ENCODE measurements at regions not wholly inside any gene's neighbourhood (a gene's known extent, or its start where the extent isn't known, plus 50 kb on each side); places are given as distances from the start of the nearest gene placed in this dataset.
A peak's percentile ranks its signal among the peaks of the same experiment; 100 is the strongest.

DNA sequence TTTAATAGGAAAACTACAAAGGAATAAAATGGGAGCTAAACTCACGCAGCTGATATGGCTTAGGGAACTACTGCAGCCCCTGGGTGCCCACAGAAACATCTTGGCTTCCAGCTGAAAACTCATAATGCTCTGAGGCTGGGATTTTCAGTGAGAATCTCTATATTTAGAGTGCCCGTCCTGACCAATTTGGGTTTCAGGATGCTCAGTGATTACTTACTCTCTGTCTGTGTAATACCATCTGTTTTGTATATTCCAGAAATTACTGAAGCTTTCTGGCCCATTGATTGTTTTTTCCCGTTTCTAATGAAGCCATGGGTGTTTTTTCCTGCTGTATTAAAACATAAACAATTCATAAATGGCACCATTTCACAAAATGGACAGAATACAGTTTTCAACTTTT, 50.6 kb upstream of the ZNF385D start:
- no peak for DNase-seq

DNA sequence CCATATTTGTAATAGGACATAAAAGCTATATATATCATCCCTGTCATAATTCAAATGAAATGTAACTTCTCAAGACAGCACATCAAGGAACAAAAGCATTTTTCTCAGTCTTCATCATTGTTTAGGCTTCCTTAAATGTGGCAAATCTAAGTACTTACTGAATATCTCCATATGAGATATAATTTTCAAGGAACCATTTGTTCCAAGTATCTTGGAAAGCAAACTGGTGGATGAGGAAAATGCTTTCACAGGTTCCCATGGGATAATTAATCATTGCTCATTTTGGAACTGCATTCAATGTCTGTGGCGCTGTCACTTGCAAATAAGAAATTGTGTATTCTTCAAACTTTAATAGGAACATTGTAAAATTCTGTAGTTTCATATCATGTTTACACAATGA, 52.6 kb upstream of the ZNF385D start:
- no peak for DNase-seq

GRCh38 chr3:21804330-21804729, 53.3 kb upstream of the ZNF385D start:
- DNase-seq = no peak

DNA sequence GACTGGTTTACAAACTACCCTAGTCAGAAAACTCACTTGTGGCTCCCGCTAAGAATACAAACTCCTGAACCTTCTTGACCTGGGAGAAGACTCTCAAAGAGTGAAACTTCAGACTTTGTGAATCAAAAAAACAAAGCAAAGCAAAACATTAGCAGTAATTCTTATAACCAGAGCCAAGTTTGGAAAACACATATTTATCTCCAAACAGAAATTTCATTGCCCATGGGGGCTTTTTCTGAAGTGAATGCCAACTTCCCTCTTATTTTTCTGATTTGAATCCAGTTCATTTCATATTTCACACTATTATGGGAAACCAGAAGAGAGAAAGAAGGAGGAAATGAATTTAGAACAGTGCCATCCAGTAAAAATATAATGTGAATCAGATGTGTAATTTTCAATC, 55.7 kb upstream of the ZNF385D start:
- no peak for DNase-seq

- no peak for DNase-seq
Observed at GRCh38 chr3:21825684-21826083, 74.7 kb upstream of the ZNF385D start.

DNA sequence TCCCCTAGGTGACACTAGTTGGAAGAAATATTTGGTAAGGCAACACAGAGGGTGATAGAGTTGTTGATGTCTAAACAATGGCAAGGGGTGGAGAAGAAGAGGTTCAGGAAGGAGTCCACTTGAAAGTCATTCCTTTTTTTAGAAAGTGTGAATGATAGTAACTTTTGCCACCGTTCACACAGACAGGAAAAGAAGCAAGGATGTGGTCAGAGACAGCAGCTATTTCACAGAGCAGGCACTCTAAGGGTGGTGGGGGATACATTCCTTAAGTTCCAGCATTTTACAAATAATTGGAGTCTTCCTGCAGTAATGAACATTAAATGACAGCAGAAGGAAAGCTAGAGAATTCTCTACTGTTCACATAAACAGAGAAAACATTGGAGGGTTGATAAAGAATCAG, 75.4 kb upstream of the ZNF385D start:
- DNase-seq = no peak

DNA sequence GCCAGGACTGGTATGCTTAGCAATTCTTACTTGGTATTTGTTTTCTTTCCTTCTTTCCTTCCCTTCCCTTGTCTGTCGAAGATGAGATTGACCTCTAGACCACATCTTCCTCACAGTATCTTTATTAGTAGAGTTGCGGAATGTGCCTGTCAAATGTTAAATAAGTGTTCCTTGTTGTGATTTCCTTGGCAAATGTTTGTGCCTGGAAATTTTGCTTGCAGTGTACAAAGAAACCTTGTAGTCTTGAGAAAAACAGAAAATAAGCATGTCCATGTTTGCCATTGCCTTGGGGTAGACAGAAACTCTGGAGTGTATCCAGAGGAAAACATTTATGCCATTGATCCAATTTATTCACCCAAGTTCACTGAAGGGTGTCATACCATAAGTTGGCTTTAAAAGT, 79.5 kb upstream of the ZNF385D start:
- no peak for DNase-seq

GRCh38 chr3:21835264-21835663, 84.3 kb upstream of the ZNF385D start:
- DNase-seq = no peak

DNA sequence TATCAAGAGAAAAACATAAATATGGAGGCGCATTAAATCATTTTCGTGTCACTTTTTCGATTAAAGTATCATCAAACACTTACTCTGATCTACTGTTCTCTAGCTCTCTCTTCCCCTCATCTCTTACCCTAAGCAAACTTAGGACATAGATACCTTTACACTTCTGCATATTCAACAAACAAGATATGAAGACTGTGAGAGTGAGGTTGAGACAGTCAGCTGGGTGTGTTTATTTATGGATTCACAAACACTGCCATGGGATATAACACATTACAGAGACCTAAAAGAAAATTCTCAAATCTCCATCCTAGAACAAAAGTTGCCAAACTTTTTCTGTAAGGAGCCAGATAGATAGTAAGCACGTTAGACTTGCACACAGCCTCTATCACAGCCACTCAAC, 85.2 kb upstream of the ZNF385D start:
- no peak for DNase-seq

GRCh38 chr3:21839176-21839575, 88.2 kb upstream of the ZNF385D start:
- no peak for DNase-seq

- peak; percentile 33 for DNase-seq
Observed at GRCh38 chr3:21839592-21839991, 88.6 kb upstream of the ZNF385D start.

GRCh38 chr3:21847005-21847404, 96.0 kb upstream of the ZNF385D start:
- DNase-seq = no peak

- peak; percentile 11 for DNase-seq
Observed at GRCh38 chr3:21859124-21860081, 108.4 kb upstream of the ZNF385D start.

- DNase-seq = no peak
Observed at GRCh38 chr3:21860082-21860475, 109.1 kb upstream of the ZNF385D start.

GRCh38 chr3:21860657-21861056, 109.6 kb upstream of the ZNF385D start:
- DNase-seq = no peak

GRCh38 chr3:21876782-21877181, 125.8 kb upstream of the ZNF385D start:
- DNase-seq = no peak

DNA sequence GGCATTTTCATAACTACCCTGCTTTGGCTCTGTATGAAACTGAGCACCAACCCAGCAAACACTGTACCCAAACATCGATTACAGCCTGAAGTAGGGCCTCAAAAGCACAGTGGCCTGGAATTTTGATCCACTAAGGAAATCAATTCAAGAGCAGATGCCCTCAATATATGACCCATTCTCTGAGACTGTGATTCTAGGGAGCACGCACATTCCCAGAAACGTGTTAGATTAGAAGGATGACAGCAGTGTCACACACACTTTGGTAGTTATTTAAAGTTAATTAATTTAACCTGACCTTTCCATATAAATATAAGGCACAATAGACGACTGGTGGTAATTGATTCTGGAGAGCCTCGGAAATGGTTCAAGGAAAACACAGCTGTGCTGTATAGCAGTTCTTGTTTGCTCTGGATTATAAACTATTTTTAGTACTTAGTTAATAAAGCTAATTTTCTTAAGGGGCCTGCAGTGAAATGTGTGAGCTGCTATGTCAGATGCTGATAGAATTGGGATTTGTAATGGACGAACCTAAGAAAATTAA, 126.3 kb upstream of the ZNF385D start:
- DNase-seq = no peak

DNA sequence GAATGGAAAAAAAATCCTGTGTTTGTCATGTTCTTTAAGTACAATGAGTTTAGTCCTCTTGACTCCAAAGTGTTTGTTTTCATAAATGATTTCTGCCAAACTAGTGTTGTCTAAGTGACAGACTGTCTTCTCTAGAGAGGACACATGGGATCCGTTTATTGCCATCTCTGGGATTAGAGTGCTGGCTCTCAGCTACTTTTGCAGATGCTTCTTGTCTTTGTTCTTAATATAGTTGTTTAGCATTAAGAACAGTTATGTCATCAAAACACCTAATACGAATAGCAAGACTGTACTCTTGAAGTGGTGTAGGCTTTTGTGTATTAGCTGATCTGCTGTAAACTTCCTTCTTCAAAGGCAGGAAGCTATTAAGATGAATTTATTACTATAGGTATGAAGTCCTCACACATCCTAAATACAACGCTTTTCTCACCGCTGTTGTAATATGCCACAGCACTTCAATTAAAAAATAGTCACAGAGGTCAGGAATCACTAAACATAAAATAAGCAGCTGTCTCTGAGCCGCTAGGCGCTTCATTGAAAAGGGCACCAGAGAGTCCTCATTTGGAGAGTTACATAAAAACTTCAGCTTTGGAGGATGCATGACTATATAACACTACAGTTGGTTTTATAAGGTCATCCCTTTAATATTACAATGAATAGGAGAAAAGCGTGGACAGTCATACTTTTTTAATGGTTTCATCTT, 128.3 kb upstream of the ZNF385D start:
- no peak for DNase-seq

DNA sequence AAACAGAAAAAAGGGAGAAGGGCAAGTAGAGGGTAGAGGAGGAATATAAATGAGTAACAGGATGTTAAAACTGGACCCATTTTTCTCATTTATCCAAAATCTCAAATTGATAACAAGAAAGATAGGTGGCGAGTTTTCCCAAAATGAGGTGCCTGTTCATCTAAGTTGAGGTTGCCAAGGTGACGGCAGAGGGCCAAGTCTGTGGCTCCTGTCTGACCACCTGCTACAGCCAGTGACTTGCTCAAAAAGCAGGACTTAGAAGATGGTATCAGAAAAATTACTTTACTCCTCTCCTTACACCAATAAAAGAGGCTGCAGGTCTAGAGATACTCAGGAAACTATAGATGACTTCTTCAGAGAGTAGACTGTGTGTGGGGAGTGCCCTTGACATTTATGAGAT, 137.6 kb upstream of the ZNF385D start:
- no peak for DNase-seq

GRCh38 chr3:21889166-21889565, 138.2 kb upstream of the ZNF385D start:
- DNase-seq = no peak

- no peak for DNase-seq
Observed at GRCh38 chr3:21892104-21892503, 141.1 kb upstream of the ZNF385D start.

- no peak for DNase-seq
Observed at GRCh38 chr3:21893242-21893641, 142.2 kb upstream of the ZNF385D start.
